HL-60 (cell line): ENCODE measurements at regions not wholly inside any gene's neighbourhood (a gene's known extent, or its start where the extent isn't known, plus 50 kb on each side); places are given as distances from the start of the nearest gene placed in this dataset.

Experiments used
- DNase-seq, 2 experiments: peaks; one replicate each; pipeline ENCODE4 v3.0.0-alpha.2; 2010 to 2020; ENCODE audit warnings: low read depth in 1 of 2, low spot score in 1 of 2
- H3K27ac ChIP-seq: fragments of 250-450 bp; sonication (Bioruptor Pico); replicated peaks from 2 replicates; pipeline ENCODE4 v1.5.1; 2020; ENCODE audit warnings: mild to moderate bottlenecking, moderate library complexity
- H3K27me3 ChIP-seq: fragments of 250-450 bp; sonication (Bioruptor Pico); 2 replicates; pipeline ENCODE4 v1.5.1; 2021; ENCODE audit warnings: mild to moderate bottlenecking, moderate library complexity; ENCODE audit not compliant: insufficient read depth, poor library complexity, severe bottlenecking
- H3K4me3 ChIP-seq: replicated peaks from 2 replicates; pipeline ENCODE4 v1.5.1; 2011; ENCODE audit warnings: mild to moderate bottlenecking, control low read depth, low read length; ENCODE audit not compliant: insufficient read depth
- GABPA ChIP-seq: IDR thresholded peaks from 2 replicates; pipeline ENCODE4 v1.6.1; 2012; ENCODE audit warnings: low read depth
- POLR2AphosphoS5 ChIP-seq: IDR thresholded peaks from 2 replicates; pipeline ENCODE4 v1.6.1; 2012; ENCODE audit warnings: low read depth
- SPI1 ChIP-seq: IDR thresholded peaks from 2 replicates; pipeline ENCODE4 v1.6.1; 2012; ENCODE audit warnings: low read depth, mild to moderate bottlenecking, borderline replicate concordance
- TF ChIP-seq, protein P1 (sequence below): IDR thresholded peaks from 2 replicates; pipeline ENCODE4 v1.6.1; 2012; ENCODE audit warnings: low read depth; ENCODE audit not compliant: insufficient replicate concordance
- TF ChIP-seq, protein P2 (sequence below): IDR thresholded peaks from one replicate; pipeline ENCODE4 v1.5.1; 2011; ENCODE audit warnings: low read length, control low read depth, inconsistent platforms; ENCODE audit not compliant: insufficient read depth

DNA sequence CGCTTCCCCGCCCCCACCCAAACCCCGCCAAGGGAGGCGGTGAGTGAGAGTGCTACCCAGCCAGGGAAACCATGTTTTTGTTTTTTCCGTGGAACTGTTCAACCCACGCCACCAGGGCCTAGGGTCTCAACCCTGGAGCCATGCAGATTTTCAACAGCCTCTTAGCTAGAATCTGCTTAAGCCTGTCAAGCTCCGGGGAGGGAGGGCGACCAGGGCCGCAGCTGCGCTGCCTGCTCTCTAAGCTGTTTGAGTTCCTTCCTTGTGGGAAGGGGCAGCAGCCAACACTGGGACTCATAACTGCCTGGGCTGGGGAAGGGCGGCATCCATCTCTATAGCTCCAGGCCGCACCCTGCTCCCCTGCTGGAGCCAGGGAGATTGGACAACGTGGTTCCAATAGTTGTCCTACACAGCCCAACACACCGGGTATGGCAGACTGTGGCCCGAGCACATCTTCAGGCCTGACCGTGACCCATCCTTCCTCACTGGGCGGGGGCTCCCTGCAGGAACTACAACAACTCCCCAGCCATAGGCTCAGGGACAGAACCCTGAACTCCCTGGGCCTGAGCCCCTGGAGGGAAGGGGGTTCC is 1065.7 kb upstream of the MANEA start:
- no peak overlapping the region for H3K4me3 ChIP-seq
- H3K27me3 ChIP-seq = no peaks in the 10 kb centered on the region
- DNase-seq = no peak
- no peak overlapping the region for H3K27ac ChIP-seq
- TF ChIP-seq, protein P1, sequence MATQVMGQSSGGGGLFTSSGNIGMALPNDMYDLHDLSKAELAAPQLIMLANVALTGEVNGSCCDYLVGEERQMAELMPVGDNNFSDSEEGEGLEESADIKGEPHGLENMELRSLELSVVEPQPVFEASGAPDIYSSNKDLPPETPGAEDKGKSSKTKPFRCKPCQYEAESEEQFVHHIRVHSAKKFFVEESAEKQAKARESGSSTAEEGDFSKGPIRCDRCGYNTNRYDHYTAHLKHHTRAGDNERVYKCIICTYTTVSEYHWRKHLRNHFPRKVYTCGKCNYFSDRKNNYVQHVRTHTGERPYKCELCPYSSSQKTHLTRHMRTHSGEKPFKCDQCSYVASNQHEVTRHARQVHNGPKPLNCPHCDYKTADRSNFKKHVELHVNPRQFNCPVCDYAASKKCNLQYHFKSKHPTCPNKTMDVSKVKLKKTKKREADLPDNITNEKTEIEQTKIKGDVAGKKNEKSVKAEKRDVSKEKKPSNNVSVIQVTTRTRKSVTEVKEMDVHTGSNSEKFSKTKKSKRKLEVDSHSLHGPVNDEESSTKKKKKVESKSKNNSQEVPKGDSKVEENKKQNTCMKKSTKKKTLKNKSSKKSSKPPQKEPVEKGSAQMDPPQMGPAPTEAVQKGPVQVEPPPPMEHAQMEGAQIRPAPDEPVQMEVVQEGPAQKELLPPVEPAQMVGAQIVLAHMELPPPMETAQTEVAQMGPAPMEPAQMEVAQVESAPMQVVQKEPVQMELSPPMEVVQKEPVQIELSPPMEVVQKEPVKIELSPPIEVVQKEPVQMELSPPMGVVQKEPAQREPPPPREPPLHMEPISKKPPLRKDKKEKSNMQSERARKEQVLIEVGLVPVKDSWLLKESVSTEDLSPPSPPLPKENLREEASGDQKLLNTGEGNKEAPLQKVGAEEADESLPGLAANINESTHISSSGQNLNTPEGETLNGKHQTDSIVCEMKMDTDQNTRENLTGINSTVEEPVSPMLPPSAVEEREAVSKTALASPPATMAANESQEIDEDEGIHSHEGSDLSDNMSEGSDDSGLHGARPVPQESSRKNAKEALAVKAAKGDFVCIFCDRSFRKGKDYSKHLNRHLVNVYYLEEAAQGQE = no peak
- no peak for TF ChIP-seq POLR2AphosphoS5
- TF ChIP-seq GABPA = no peak
- TF ChIP-seq SPI1 = no peak
- TF ChIP-seq, protein P2, sequence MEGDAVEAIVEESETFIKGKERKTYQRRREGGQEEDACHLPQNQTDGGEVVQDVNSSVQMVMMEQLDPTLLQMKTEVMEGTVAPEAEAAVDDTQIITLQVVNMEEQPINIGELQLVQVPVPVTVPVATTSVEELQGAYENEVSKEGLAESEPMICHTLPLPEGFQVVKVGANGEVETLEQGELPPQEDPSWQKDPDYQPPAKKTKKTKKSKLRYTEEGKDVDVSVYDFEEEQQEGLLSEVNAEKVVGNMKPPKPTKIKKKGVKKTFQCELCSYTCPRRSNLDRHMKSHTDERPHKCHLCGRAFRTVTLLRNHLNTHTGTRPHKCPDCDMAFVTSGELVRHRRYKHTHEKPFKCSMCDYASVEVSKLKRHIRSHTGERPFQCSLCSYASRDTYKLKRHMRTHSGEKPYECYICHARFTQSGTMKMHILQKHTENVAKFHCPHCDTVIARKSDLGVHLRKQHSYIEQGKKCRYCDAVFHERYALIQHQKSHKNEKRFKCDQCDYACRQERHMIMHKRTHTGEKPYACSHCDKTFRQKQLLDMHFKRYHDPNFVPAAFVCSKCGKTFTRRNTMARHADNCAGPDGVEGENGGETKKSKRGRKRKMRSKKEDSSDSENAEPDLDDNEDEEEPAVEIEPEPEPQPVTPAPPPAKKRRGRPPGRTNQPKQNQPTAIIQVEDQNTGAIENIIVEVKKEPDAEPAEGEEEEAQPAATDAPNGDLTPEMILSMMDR = no peak

DNA sequence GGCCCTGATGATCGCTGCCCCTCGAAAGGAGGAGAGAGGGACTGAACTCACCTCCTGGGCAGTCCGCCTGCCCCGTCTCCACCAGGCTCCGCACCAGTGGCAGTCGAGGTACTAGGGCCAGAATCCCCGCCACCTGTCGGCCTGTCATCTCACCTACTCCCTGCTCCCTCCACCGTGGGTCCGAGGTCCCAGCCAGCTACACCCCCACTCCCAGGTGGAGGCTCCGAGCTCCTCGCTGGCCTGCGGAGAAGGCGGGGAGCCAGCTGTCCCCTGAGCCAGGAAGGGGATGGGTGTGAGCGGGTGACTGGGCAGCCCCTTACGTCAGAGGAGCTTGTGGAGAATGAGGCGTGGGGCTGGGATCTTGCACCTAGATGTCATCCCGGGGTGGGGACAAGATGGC is 1066.5 kb upstream of the MANEA start:
- H3K4me3 ChIP-seq = no peak overlapping the region
- DNase-seq = no peak
- no peaks in the 10 kb centered on the region for H3K27me3 ChIP-seq
- TF ChIP-seq POLR2AphosphoS5 (no peak), SPI1 (no peak), GABPA (no peak)
- TF ChIP-seq, protein P1 = no peak
- TF ChIP-seq, protein P2 = no peak
- H3K27ac ChIP-seq = no peak overlapping the region

DNA sequence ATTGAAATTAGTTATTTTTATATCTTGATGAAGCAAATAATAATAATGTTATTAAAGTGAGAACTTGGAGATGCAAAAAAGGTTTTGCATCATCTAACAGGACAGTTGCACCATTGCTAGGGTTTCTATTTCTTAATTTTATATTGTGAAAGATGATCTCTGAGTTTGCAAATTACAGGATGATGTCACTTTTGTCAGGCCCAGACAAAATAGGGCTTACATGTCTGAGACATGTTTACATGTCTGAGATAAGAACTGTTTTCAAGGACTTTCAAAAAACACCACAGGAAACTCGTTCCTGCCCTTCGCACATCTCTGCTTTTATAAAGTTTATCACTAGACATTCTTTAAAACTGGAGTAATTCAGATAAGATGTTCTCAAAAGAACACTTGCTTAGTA is 1075.8 kb upstream of the MANEA start:
- H3K4me3 ChIP-seq = no peak overlapping the region
- H3K27ac ChIP-seq = 0 out of 2 replicates have a peak overlapping the region, but pooled peaks have one; percentile 4
- peak; percentile 4 to 8 for DNase-seq
- TF ChIP-seq GABPA = no peak
- TF ChIP-seq, protein P1 = no peak
- TF ChIP-seq POLR2AphosphoS5 = no peak
- TF ChIP-seq SPI1 = no peak
- TF ChIP-seq, protein P2 = no peak
- H3K27me3 ChIP-seq = no peaks in the 10 kb centered on the region
